PC-3 (cell line): ENCODE measurements at regions not wholly inside any gene's neighbourhood (a gene's known extent, or its start where the extent isn't known, plus 50 kb on each side); places are given as distances from the start of the nearest gene placed in this dataset.

Experiments used
- ATAC-seq: fragments of 200-7000 bp; cut with Tn5 transposase; 2 replicates; pipeline ENCODE4 v1.9.1; 2020; ENCODE audit warnings: mild to moderate bottlenecking, moderate library complexity
- BruUV-seq: library from RNA; stranded (reverse); fragments of 400-500 nt; replicated peaks from 2 replicates; lab custom pipeline; 2021; lab: Mats Ljungman, UMichigan
- CTCF ChIA-PET: fragments of 300-600 bp; sonication (Branson Sonifier 250); formaldehyde crosslinking; loops from one replicate; lab custom pipeline; 2022; ENCODE audit warnings: antibody characterized with exemption; lab: Charles Lee
- POLR2A ChIA-PET: fragments of 300-600 bp; sonication (Branson Sonifier 250); formaldehyde crosslinking; loops from one replicate; lab custom pipeline; 2022; ENCODE audit warnings: antibody characterized with exemption; ENCODE audit not compliant: unreplicated experiment; lab: Charles Lee
- DNase-seq: peaks from one replicate; pipeline ENCODE4 v3.0.0-alpha.2; 2015
- H2AFZ ChIP-seq: fragments of 300-600 bp; sonication (generic); 2 replicates; pipeline ENCODE4 v1.6.0; 2016; ENCODE audit warnings: antibody characterized with exemption, low read length
- H3F3A ChIP-seq: fragments of 300-600 bp; sonication (generic); one replicate; pipeline ENCODE4 v1.6.0; 2017; ENCODE audit warnings: antibody characterized with exemption, low read length, control low read depth, mild to moderate bottlenecking; ENCODE audit not compliant: unreplicated experiment
- H3K27ac ChIP-seq: fragments of 300-600 bp; sonication (generic); 2 replicates; pipeline ENCODE4 v1.5.1; 2016; ENCODE audit warnings: mild to moderate bottlenecking, low read length
- H3K27me3 ChIP-seq: fragments of 300-600 bp; sonication (generic); 2 replicates; pipeline ENCODE4 v1.6.1; 2016; ENCODE audit warnings: low read length, mixed read lengths
- H3K36me3 ChIP-seq: fragments of 300-600 bp; sonication (generic); 2 replicates; pipeline ENCODE4 v1.6.1; 2016; ENCODE audit warnings: low read depth, mixed run types, low read length, mixed read lengths
- H3K4me1 ChIP-seq: fragments of 300-600 bp; sonication (generic); 2 replicates; pipeline ENCODE4 v1.5.1; 2016; ENCODE audit warnings: low read length; ENCODE audit not compliant: insufficient read depth
- H3K4me2 ChIP-seq: fragments of 300-600 bp; sonication (generic); 2 replicates; pipeline ENCODE4 v1.6.0; 2016; ENCODE audit warnings: low read length
- H3K4me3 ChIP-seq: fragments of 300-600 bp; sonication (generic); 2 replicates; pipeline ENCODE4 v1.5.1; 2016; ENCODE audit warnings: mild to moderate bottlenecking, low read length, mixed read lengths
- H3K79me2 ChIP-seq: fragments of 300-600 bp; sonication (generic); 2 replicates; pipeline ENCODE4 v1.6.1; 2017; ENCODE audit warnings: low read length, mixed read lengths
- H3K9ac ChIP-seq: fragments of 300-600 bp; sonication (generic); 2 replicates; pipeline ENCODE4 v1.6.0; 2016; ENCODE audit warnings: mild to moderate bottlenecking, low read length
- H3K9me2 ChIP-seq: fragments of 300-600 bp; sonication (generic); replicated peaks from 2 replicates; pipeline ENCODE4 v1.6.1; 2016; ENCODE audit warnings: mixed run types, low read length, mixed read lengths
- H3K9me3 ChIP-seq: fragments of 300-600 bp; sonication (generic); 2 replicates; pipeline ENCODE4 v1.6.1; 2016; ENCODE audit warnings: low read length, mixed read lengths
- H4K20me1 ChIP-seq: fragments of 300-600 bp; sonication (generic); 2 replicates; pipeline ENCODE4 v1.6.1; 2016; ENCODE audit warnings: low read length, mixed read lengths
- EZH2 ChIP-seq: fragments of 300-600 bp; sonication (generic); IDR thresholded peaks from one replicate; pipeline ENCODE4 v1.6.1; 2017; ENCODE audit warnings: antibody characterized with exemption, mild to moderate bottlenecking, low read length; ENCODE audit not compliant: unreplicated experiment
- EZH2phosphoT487 ChIP-seq: fragments of 300-600 bp; sonication (generic); IDR thresholded peaks from 2 replicates; pipeline ENCODE4 v1.6.1; 2018; ENCODE audit warnings: mild to moderate bottlenecking, antibody characterized with exemption, low read length, borderline replicate concordance
- intact Hi-C: fragments of 100-400 bp; cut with micrococcal nuclease; formaldehyde crosslinking; loops from 2 replicates; pipeline ENCODE4 v1.9.0; 2023
- TF ChIP-seq, protein P1 (sequence below): fragments of 300-600 bp; sonication (generic); conservative IDR thresholded peaks from 2 replicates; pipeline ENCODE4 v1.5.1; 2017; ENCODE audit warnings: antibody characterized with exemption, low read depth, mild to moderate bottlenecking, low read length

DNA sequence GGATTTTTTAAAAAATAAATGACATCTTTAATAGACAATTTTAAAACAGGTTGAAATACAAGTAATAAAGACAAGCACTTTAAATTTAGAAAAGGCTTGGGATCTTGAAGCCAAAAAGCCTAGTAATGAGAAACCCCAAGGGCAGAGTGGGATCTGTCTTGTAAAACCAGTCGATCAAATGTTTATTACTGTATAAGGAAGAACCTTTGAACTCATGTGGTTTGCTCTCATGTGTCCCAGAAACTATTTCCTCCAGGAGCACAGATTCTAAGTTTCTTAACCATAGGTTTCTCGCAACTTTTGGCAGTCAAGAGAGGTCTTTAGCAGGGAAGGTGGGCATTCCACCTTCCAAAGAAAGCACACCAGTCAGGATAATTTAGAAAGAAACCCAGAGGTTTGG, 541.7 kb upstream of the BTBD3 start:
- Histone ChIP-seq H3K27ac (no peak overlapping the region), H3K9me3 (no peaks in the 10 kb centered on the region), H3F3A (no peaks in the 10 kb centered on the region), H3K27me3 (no peaks in the 10 kb centered on the region), H3K4me2 (peak overlapping the region; percentile 10; the same call in 1 of the 2 replicates), H3K4me1 (peaks cover 8% of the 10 kb centered on the region; the same call in 1 of the 2 replicates), H3K9ac (no peak overlapping the region), H3K9me2 (no peaks in the 10 kb centered on the region), H4K20me1 (no peaks in the 10 kb centered on the region), H2AFZ (no peak overlapping the region), H3K36me3 (no peaks in the 10 kb centered on the region), H3K4me3 (no peak overlapping the region), H3K79me2 (no peaks in the 10 kb centered on the region)
- TF ChIP-seq, protein P1, sequence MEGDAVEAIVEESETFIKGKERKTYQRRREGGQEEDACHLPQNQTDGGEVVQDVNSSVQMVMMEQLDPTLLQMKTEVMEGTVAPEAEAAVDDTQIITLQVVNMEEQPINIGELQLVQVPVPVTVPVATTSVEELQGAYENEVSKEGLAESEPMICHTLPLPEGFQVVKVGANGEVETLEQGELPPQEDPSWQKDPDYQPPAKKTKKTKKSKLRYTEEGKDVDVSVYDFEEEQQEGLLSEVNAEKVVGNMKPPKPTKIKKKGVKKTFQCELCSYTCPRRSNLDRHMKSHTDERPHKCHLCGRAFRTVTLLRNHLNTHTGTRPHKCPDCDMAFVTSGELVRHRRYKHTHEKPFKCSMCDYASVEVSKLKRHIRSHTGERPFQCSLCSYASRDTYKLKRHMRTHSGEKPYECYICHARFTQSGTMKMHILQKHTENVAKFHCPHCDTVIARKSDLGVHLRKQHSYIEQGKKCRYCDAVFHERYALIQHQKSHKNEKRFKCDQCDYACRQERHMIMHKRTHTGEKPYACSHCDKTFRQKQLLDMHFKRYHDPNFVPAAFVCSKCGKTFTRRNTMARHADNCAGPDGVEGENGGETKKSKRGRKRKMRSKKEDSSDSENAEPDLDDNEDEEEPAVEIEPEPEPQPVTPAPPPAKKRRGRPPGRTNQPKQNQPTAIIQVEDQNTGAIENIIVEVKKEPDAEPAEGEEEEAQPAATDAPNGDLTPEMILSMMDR: no peak
- TF ChIP-seq EZH2: no peak
- no peak for TF ChIP-seq EZH2phosphoT487
- CTCF ChIA-PET: no interaction called here
- peak; percentile 58 for DNase-seq
- POLR2A ChIA-PET: no interaction called here
- no peak for ATAC-seq
- BruUV-seq: no TSS peak
- intact Hi-C loops: no loop called here

DNA sequence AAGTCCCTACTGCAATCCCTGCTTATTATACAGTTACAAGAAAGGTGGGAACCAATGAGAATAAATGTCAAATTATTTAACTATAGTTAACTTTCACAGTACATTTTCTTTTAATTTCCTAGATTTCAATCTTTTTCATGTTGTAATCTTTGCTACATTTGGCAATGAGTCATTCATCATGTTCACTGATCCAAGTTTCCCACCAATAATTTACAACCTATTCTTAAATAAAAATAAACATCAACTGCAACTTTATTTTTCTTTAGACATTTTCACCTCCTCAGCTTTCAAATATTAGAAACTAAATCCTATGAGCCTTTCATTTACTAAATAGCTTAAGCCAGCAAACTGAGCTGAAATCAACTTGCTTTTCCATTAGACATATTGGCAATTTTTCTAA, 541.3 kb upstream of the BTBD3 start:
- TF ChIP-seq, protein P1: no peak
- TF ChIP-seq EZH2 (no peak), EZH2phosphoT487 (no peak)
- Histone ChIP-seq H3K9me2 (no peaks in the 10 kb centered on the region), H3K27ac (no peak overlapping the region), H3K36me3 (no peaks in the 10 kb centered on the region), H3K4me2 (peak overlapping the region; percentile 10; the same call in 1 of the 2 replicates), H3K9ac (no peak overlapping the region), H3K4me3 (no peak overlapping the region), H3F3A (no peaks in the 10 kb centered on the region), H3K79me2 (no peaks in the 10 kb centered on the region), H3K27me3 (no peaks in the 10 kb centered on the region), H2AFZ (no peak overlapping the region), H4K20me1 (no peaks in the 10 kb centered on the region), H3K4me1 (peaks cover 8% of the 10 kb centered on the region; the same call in 1 of the 2 replicates), H3K9me3 (no peaks in the 10 kb centered on the region)
- CTCF ChIA-PET: no interaction called here
- POLR2A ChIA-PET: no interaction called here
- intact Hi-C loops: no loop called here
- no TSS peak for BruUV-seq
- DNase-seq (no peak), ATAC-seq (no peak)

DNA sequence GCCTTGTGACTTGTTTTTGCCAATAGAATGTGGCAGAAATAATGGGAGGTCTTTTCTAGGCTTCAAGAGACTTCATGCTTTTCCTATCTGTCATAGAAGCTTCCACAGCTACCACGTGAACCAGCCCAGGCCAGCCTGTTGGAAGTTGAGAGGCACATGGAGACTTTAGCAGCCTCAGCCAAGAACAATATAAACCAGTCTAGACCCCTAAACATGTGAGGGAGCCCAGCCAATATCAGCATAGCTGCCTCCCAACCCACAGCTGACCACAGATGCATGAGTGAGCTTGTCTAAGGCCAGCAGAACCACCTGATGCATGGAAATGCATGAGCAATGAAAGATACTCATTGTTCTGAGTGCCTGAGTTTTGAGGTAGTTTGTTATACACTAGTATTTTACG, 540.7 kb upstream of the BTBD3 start:
- no peak for DNase-seq
- no peaks in the 10 kb centered on the region for H3K9me3 ChIP-seq
- H3K36me3 ChIP-seq: no peaks in the 10 kb centered on the region
- H3K4me1 ChIP-seq: peaks cover 8% of the 10 kb centered on the region; the same call in 1 of the 2 replicates
- no peaks in the 10 kb centered on the region for H3K79me2 ChIP-seq
- H3K27ac ChIP-seq: no peak overlapping the region
- H2AFZ ChIP-seq: no peak overlapping the region
- no peak overlapping the region for H3K4me2 ChIP-seq
- H3F3A ChIP-seq: no peaks in the 10 kb centered on the region
- ChIA-PET POLR2A (interaction anchor here (0.6 kb wide), 1 partner anchor 144 kb away, joined by 3 read pairs; no protein-coding TSS in a partner anchor), CTCF (no interaction called here)
- no TSS peak for BruUV-seq
- ATAC-seq: no peak
- intact Hi-C loops: no loop called here
- H3K9me2 ChIP-seq: no peaks in the 10 kb centered on the region
- H3K4me3 ChIP-seq: no peak overlapping the region
- H4K20me1 ChIP-seq: no peaks in the 10 kb centered on the region
- H3K9ac ChIP-seq: no peak overlapping the region
- no peak for TF ChIP-seq EZH2phosphoT487
- no peak for TF ChIP-seq EZH2
- TF ChIP-seq, protein P1: no peak
- no peaks in the 10 kb centered on the region for H3K27me3 ChIP-seq
